ENCODE measurements at regions not wholly inside any gene's neighbourhood (a gene's known extent, or its start where the extent isn't known, plus 50 kb on each side); places are given as distances from the start of the nearest gene placed in this dataset.

GRCh38 chr13:59584761-59585670, 578.7 kb downstream of the DIAPH3 start:
- TF ChIP-seq YY1 (IDR thresholded peaks at IDR 0.05; ENCODE audit: insufficient read depth, insufficient read length) = no peak
- no peak for TF ChIP-seq ZNF274 (IDR thresholded peaks at IDR 0.05; ENCODE audit: low read depth, low read length)

All from NT2/D1 (cell line).